H9 (cell line): ENCODE measurements at regions not wholly inside any gene's neighbourhood (a gene's known extent, or its start where the extent isn't known, plus 50 kb on each side); places are given as distances from the start of the nearest gene placed in this dataset.

Source experiments
- DNase-seq: peaks from one replicate; pipeline ENCODE4 v3.0.0-alpha.2; 2017
- H2AFZ ChIP-seq: one replicate; pipeline ENCODE4 v1.6.1; 2013; ENCODE audit warnings: mild to moderate bottlenecking, low read length, control low read depth, moderate library complexity
- H2AK5ac ChIP-seq: 2 replicates; pipeline ENCODE4 v1.6.1; 2013; ENCODE audit warnings: low read length, control low read depth, mixed read lengths; ENCODE audit not compliant: insufficient read length
- H2BK120ac ChIP-seq: one replicate; pipeline ENCODE4 v1.6.1; 2013; ENCODE audit warnings: low read depth, mild to moderate bottlenecking, low read length, control low read depth, inconsistent platforms; ENCODE audit not compliant: poor library complexity, severe bottlenecking
- H2BK12ac ChIP-seq: 2 replicates; pipeline ENCODE4 v1.6.1; 2013; ENCODE audit warnings: low read length, control low read depth, mixed read lengths, low read depth; ENCODE audit not compliant: insufficient read length
- H2BK15ac ChIP-seq: 2 replicates; pipeline ENCODE4 v1.6.1; 2013; ENCODE audit warnings: low read depth, low read length, control low read depth
- H2BK20ac ChIP-seq: one replicate; pipeline ENCODE4 v1.6.1; 2013; ENCODE audit warnings: low read depth, mild to moderate bottlenecking, low read length, control low read depth, inconsistent platforms; ENCODE audit not compliant: poor library complexity, severe bottlenecking
- H2BK5ac ChIP-seq: 2 replicates; pipeline ENCODE4 v1.6.1; 2013; ENCODE audit warnings: low read length, control low read depth, mixed read lengths; ENCODE audit not compliant: insufficient read length
- H3K14ac ChIP-seq: 2 replicates; pipeline ENCODE4 v1.6.1; 2013; ENCODE audit warnings: low read length, control low read depth; ENCODE audit not compliant: insufficient read depth
- H3K18ac ChIP-seq: 2 replicates; pipeline ENCODE4 v1.6.1; 2013; ENCODE audit warnings: low read depth, mild to moderate bottlenecking, mixed read lengths, low read length, control low read depth; ENCODE audit not compliant: insufficient read length
- H3K23ac ChIP-seq: 2 replicates; pipeline ENCODE4 v1.6.1; 2013; ENCODE audit warnings: low read length, control low read depth, mixed read lengths, low read depth; ENCODE audit not compliant: insufficient read length
- H3K23me2 ChIP-seq: 2 replicates; pipeline ENCODE4 v1.6.1; 2013; ENCODE audit warnings: low read depth, mild to moderate bottlenecking, mixed read lengths, low read length, control low read depth; ENCODE audit not compliant: insufficient read length, poor library complexity, severe bottlenecking
- H3K27ac ChIP-seq: 2 replicates; pipeline ENCODE4 v1.5.1; 2013; ENCODE audit warnings: low read length, control low read depth, mixed read lengths, low read depth; ENCODE audit not compliant: insufficient read length
- H3K27me3 ChIP-seq: 2 replicates; pipeline ENCODE4 v1.6.1; 2013; ENCODE audit warnings: low read length, control low read depth, inconsistent platforms; ENCODE audit not compliant: insufficient read depth
- H3K4ac ChIP-seq: 2 replicates; pipeline ENCODE4 v1.6.1; 2013; ENCODE audit warnings: low read depth, mild to moderate bottlenecking, control low read depth, inconsistent platforms, low read length, moderate library complexity
- H3K4me1 ChIP-seq: 2 replicates; pipeline ENCODE4 v1.6.1; 2013; ENCODE audit warnings: low read length, control low read depth, inconsistent platforms; ENCODE audit not compliant: insufficient read depth
- H3K4me2 ChIP-seq: 2 replicates; pipeline ENCODE4 v1.6.1; 2013; ENCODE audit warnings: low read length, control low read depth, mixed read lengths; ENCODE audit not compliant: insufficient read length, insufficient read depth
- H3K56ac ChIP-seq: 2 replicates; pipeline ENCODE4 v1.6.1; 2013; ENCODE audit warnings: low read depth, mild to moderate bottlenecking, mixed read lengths, low read length, control low read depth; ENCODE audit not compliant: insufficient read length
- H3K79me1 ChIP-seq: 2 replicates; pipeline ENCODE4 v1.6.1; 2013; ENCODE audit warnings: low read depth, mild to moderate bottlenecking, moderate library complexity, low read length, control low read depth, inconsistent platforms; ENCODE audit not compliant: insufficient read depth, poor library complexity, severe bottlenecking
- H3K79me2 ChIP-seq: 2 replicates; pipeline ENCODE4 v1.6.1; 2013; ENCODE audit warnings: low read length, control low read depth, inconsistent platforms; ENCODE audit not compliant: insufficient read depth
- H3K9ac ChIP-seq: 2 replicates; pipeline ENCODE4 v1.6.1; 2013; ENCODE audit warnings: low read length, control low read depth, mixed read lengths; ENCODE audit not compliant: insufficient read length; ENCODE audit errors: extremely low read depth
- H3K9me3 ChIP-seq: one replicate; pipeline ENCODE4 v1.6.1; 2013; ENCODE audit warnings: low read depth, low read length, inconsistent platforms; ENCODE audit not compliant: control insufficient read depth
- H3T11ph ChIP-seq: one replicate; pipeline ENCODE4 v1.6.1; 2013; ENCODE audit warnings: mild to moderate bottlenecking, low read length, control low read depth, inconsistent platforms
- H4K20me1 ChIP-seq: one replicate; pipeline ENCODE4 v1.6.1; 2013; ENCODE audit not compliant: control insufficient read depth, insufficient read length, insufficient read depth
- H4K5ac ChIP-seq: 2 replicates; pipeline ENCODE4 v1.6.1; 2013; ENCODE audit warnings: low read depth, mild to moderate bottlenecking, mixed read lengths, low read length, control low read depth; ENCODE audit not compliant: insufficient read length
- H4K8ac ChIP-seq: replicated peaks from 2 replicates; pipeline ENCODE4 v1.6.1; 2013; ENCODE audit warnings: low read length, control low read depth, mixed read lengths, low read depth; ENCODE audit not compliant: insufficient read length
- H4K91ac ChIP-seq: 2 replicates; pipeline ENCODE4 v1.6.1; 2013; ENCODE audit warnings: low read depth, mild to moderate bottlenecking, moderate library complexity, mixed read lengths, low read length, control low read depth; ENCODE audit not compliant: insufficient read length
- H3K27ac Mint-ChIP-seq, 3 experiments: 2 replicates in 2 of 3; 3 replicates in 1 of 3; pipeline ENCODE4 v1.8.0; 2020 to 2021; ENCODE audit warnings: mixed read lengths in 3 of 3, mild to moderate bottlenecking in 1 of 3, moderate library complexity in 1 of 3
- H3K27me3 Mint-ChIP-seq: 2 replicates; pipeline ENCODE4 v1.8.0; 2021; ENCODE audit warnings: low read depth, mild to moderate bottlenecking, moderate library complexity, mixed read lengths
- H3K36me3 Mint-ChIP-seq, 3 experiments: 2 replicates in 2 of 3; 3 replicates in 1 of 3; pipeline ENCODE4 v1.8.0; 2020 to 2021; ENCODE audit warnings: low read depth in 3 of 3, mixed read lengths in 3 of 3; ENCODE audit not compliant: insufficient read depth in 1 of 3
- H3K4me1 Mint-ChIP-seq, 2 experiments: 2 replicates each; pipeline ENCODE4 v1.8.0; 2020; ENCODE audit warnings: mixed read lengths in 2 of 2
- H3K4me3 Mint-ChIP-seq, 2 experiments: 2 replicates in 1 of 2; 3 replicates in 1 of 2; pipeline ENCODE4 v1.8.0; 2020 to 2021; ENCODE audit warnings: mild to moderate bottlenecking in 2 of 2, mixed read lengths in 2 of 2, moderate library complexity in 1 of 2
- H3K9me3 Mint-ChIP-seq, 2 experiments: 2 replicates in 1 of 2; 3 replicates in 1 of 2; pipeline ENCODE4 v1.8.0; 2020; ENCODE audit warnings: mild to moderate bottlenecking in 2 of 2, mixed read lengths in 2 of 2, moderate library complexity in 1 of 2
- CTCF ChIP-seq: fragments of 200-600 bp; sonication (generic); conservative IDR thresholded peaks from 3 replicates; pipeline ENCODE4 v1.8.0; 2021; ENCODE audit warnings: antibody characterized with exemption, mild to moderate bottlenecking
- WGBS: extraction: QIAGEN DNeasy Blood & Tissue Kit; methylation state at CpG from one replicate; pipeline ENCODE4 v1.1.7; 2013; ENCODE audit warnings: missing lambda C conversion rate, low lambda C conversion rate, mixed read lengths; ENCODE audit not compliant: insufficient read length; ENCODE audit errors: extremely low coverage; 5-methylcytosine and 5-hydroxymethylcytosine counted together

GRCh38 chr16:55042556-55043432 is 112.1 kb downstream of the IRX5 start:
- no peak overlapping the region for H2BK20ac ChIP-seq
- Mint-ChIP-seq H3K4me1 (no peaks in the 10 kb centered on the region), H3K4me3 (no peak overlapping the region), H3K27me3 (peaks cover 2% of the 10 kb centered on the region), H3K36me3 (no peaks in the 10 kb centered on the region), H3K27ac (no peak overlapping the region; a peak in 1 of 7 replicates), H3K9me3 (no peaks in the 10 kb centered on the region)
- H2AK5ac ChIP-seq: no peak overlapping the region
- H3K79me1 ChIP-seq: no peaks in the 10 kb centered on the region
- no peak overlapping the region for H3K9ac ChIP-seq
- no peak overlapping the region for H3T11ph ChIP-seq
- no CpG with 5 or more reads among the region's 13 CpGs for WGBS
- no peak overlapping the region for H2BK15ac ChIP-seq
- H2BK120ac ChIP-seq: no peak overlapping the region
- no peak overlapping the region for H2AFZ ChIP-seq
- no peak overlapping the region for H3K23ac ChIP-seq
- no peak for TF ChIP-seq CTCF
- no peak overlapping the region for H4K91ac ChIP-seq
- no peaks in the 10 kb centered on the region for H3K4me1 ChIP-seq
- H3K27ac ChIP-seq: no peak overlapping the region
- H4K8ac ChIP-seq: no peak overlapping the region
- peak; percentile 12 for DNase-seq
- H3K4me2 ChIP-seq: no peak overlapping the region
- no peaks in the 10 kb centered on the region for H4K20me1 ChIP-seq
- H3K56ac ChIP-seq: no peak overlapping the region
- H3K18ac ChIP-seq: no peak overlapping the region
- no peak overlapping the region for H2BK5ac ChIP-seq
- H2BK12ac ChIP-seq: no peak overlapping the region
- no peaks in the 10 kb centered on the region for H3K27me3 ChIP-seq
- H4K5ac ChIP-seq: no peak overlapping the region
- H3K14ac ChIP-seq: no peak overlapping the region; the same call in 1 of the 2 replicates
- no peak overlapping the region for H3K4ac ChIP-seq
- no peaks in the 10 kb centered on the region for H3K9me3 ChIP-seq
- H3K23me2 ChIP-seq: no peaks in the 10 kb centered on the region
- H3K79me2 ChIP-seq: no peaks in the 10 kb centered on the region
